OCI-LY3 (cell line): ENCODE measurements at regions not wholly inside any gene's neighbourhood (a gene's known extent, or its start where the extent isn't known, plus 50 kb on each side); places are given as distances from the start of the nearest gene placed in this dataset.

Experiments
- H2AFZ ChIP-seq: fragments of 200-600, 300-600 bp; shearing (Covaris generic); 2 replicates; pipeline ENCODE4 v1.6.0; 2014; ENCODE audit warnings: antibody characterized with exemption, low read depth, low read length
- H3K27ac ChIP-seq: fragments of 200-600, 300-600 bp; sonication (generic); 2 replicates; pipeline ENCODE4 v1.5.1; 2014; ENCODE audit warnings: mild to moderate bottlenecking, low read length, moderate library complexity, mixed read lengths
- H3K27me3 ChIP-seq: fragments of 200-600, 300-600 bp; sonication (generic); 2 replicates; pipeline ENCODE4 v1.6.1; 2014; ENCODE audit warnings: low read depth, low read length, mixed read lengths
- H3K36me3 ChIP-seq: fragments of 200-600, 300-600 bp; sonication (generic); replicated peaks from 2 replicates; pipeline ENCODE3; 2014; ENCODE audit warnings: low read depth, low read length, mixed read lengths
- H3K4me1 ChIP-seq: fragments of 300-600, 200-600 bp; sonication (generic); 2 replicates; pipeline ENCODE4 v1.6.1; 2014; ENCODE audit warnings: low read length, mixed read lengths
- H3K4me2 ChIP-seq: fragments of 200-600, 300-600 bp; sonication (generic); 2 replicates; pipeline ENCODE4 v1.6.1; 2014; ENCODE audit warnings: low read length, mixed read lengths
- H3K4me3 ChIP-seq: fragments of 300-600, 200-600 bp; sonication (generic); 2 replicates; pipeline ENCODE4 v1.5.1; 2014; ENCODE audit warnings: antibody characterized with exemption, mild to moderate bottlenecking, low read length, moderate library complexity
- H3K79me2 ChIP-seq: fragments of 300-600, 200-600 bp; shearing (Covaris generic); 2 replicates; pipeline ENCODE4 v1.6.1; 2014; ENCODE audit warnings: mild to moderate bottlenecking, low read length, mixed read lengths
- H3K9ac ChIP-seq: fragments of 300-600, 200-600 bp; shearing (Covaris generic); 2 replicates; pipeline ENCODE4 v1.6.0; 2014; ENCODE audit warnings: mild to moderate bottlenecking, low read length, moderate library complexity
- H3K9me3 ChIP-seq: fragments of 200-600, 300-600 bp; shearing (Covaris generic); 2 replicates; pipeline ENCODE4 v1.6.1; 2014; ENCODE audit warnings: low read length, mixed read lengths; ENCODE audit not compliant: insufficient read depth
- H4K20me1 ChIP-seq: fragments of 200-600, 300-600 bp; sonication (generic); 2 replicates; pipeline ENCODE4 v1.6.1; 2016; ENCODE audit warnings: low read length, mixed read lengths; ENCODE audit not compliant: insufficient read depth
- EZH2phosphoT487 ChIP-seq: fragments of 200-600 bp; shearing (Covaris generic); IDR thresholded peaks from 2 replicates; pipeline ENCODE4 v1.6.1; 2018; ENCODE audit warnings: antibody characterized with exemption, mixed run types, low read depth
- TF ChIP-seq, protein P1 (sequence below): fragments of 200-600, 300-600 bp; sonication (generic); IDR thresholded peaks from 2 replicates; pipeline ENCODE4 v1.5.1; 2014; ENCODE audit warnings: antibody characterized with exemption, low read length, low read depth

DNA sequence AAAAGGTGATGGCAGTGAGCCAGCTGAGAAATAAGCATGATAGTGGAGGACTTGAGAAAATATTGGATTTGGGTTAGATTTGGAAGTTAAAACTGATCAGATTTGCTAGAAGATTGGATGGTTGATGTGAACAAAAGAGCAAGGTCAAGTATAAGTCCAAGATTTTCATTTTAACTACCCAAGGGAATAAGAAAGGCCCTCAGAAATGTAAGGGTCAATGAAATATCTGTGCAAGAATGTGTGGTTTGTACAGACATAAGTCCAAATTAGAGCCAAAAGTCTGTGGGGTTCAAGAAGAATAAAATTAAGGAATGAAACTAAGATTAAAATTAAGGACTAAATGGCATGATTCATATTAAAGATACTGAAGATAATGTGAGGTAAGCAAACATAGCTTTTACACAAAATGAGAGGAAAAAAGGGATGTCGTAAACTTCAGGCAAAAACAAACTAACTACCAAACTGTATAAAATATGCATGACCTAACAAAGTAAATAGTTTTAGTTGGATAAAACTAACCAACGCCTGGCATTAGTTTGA lies 78.4 kb upstream of the CACNA2D1 start:
- Histone ChIP-seq H3K4me2 (no peak overlapping the region), H4K20me1 (no peaks in the 10 kb centered on the region), H3K27ac (no peak overlapping the region), H3K4me3 (no peak overlapping the region), H2AFZ (no peak overlapping the region), H3K4me1 (0 out of 2 replicates have a peak, but pooled peaks cover 2% of the 10 kb centered on the region), H3K36me3 (no peaks in the 10 kb centered on the region), H3K9ac (no peak overlapping the region), H3K27me3 (no peaks in the 10 kb centered on the region), H3K9me3 (no peaks in the 10 kb centered on the region), H3K79me2 (no peaks in the 10 kb centered on the region)
- no peak for TF ChIP-seq EZH2phosphoT487
- TF ChIP-seq, protein P1, sequence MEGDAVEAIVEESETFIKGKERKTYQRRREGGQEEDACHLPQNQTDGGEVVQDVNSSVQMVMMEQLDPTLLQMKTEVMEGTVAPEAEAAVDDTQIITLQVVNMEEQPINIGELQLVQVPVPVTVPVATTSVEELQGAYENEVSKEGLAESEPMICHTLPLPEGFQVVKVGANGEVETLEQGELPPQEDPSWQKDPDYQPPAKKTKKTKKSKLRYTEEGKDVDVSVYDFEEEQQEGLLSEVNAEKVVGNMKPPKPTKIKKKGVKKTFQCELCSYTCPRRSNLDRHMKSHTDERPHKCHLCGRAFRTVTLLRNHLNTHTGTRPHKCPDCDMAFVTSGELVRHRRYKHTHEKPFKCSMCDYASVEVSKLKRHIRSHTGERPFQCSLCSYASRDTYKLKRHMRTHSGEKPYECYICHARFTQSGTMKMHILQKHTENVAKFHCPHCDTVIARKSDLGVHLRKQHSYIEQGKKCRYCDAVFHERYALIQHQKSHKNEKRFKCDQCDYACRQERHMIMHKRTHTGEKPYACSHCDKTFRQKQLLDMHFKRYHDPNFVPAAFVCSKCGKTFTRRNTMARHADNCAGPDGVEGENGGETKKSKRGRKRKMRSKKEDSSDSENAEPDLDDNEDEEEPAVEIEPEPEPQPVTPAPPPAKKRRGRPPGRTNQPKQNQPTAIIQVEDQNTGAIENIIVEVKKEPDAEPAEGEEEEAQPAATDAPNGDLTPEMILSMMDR = no peak

DNA sequence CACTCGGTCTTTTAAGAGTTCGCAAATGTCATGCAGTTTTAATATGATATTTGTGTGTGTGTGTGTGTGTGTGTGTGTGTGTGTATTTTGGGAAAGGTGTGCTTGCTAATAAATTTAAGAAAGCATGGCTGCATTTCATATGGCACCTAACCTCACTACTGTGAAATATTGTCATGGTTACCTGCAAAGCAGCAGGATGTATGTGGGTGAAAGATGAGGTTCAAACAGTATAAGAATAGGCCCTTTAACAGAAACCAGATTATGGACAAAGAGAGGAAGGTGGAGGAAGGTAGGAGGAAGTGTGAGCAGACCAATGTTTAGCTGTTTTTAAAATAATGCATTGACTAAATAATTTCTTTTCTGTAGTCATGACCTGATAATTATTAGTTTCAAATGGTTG lies 73.5 kb upstream of the CACNA2D1 start:
- no peaks in the 10 kb centered on the region for H3K79me2 ChIP-seq
- no peaks in the 10 kb centered on the region for H3K27me3 ChIP-seq
- H3K27ac ChIP-seq = no peak overlapping the region
- no peak overlapping the region for H3K4me2 ChIP-seq
- no peak overlapping the region for H3K4me3 ChIP-seq
- H2AFZ ChIP-seq = no peak overlapping the region
- H4K20me1 ChIP-seq = no peaks in the 10 kb centered on the region
- no peaks in the 10 kb centered on the region for H3K36me3 ChIP-seq
- no peak overlapping the region for H3K9ac ChIP-seq
- 0 out of 2 replicates have a peak, but pooled peaks cover 2% of the 10 kb centered on the region for H3K4me1 ChIP-seq
- H3K9me3 ChIP-seq = no peaks in the 10 kb centered on the region
- no peak for TF ChIP-seq EZH2phosphoT487
- TF ChIP-seq, protein P1 = no peak

DNA sequence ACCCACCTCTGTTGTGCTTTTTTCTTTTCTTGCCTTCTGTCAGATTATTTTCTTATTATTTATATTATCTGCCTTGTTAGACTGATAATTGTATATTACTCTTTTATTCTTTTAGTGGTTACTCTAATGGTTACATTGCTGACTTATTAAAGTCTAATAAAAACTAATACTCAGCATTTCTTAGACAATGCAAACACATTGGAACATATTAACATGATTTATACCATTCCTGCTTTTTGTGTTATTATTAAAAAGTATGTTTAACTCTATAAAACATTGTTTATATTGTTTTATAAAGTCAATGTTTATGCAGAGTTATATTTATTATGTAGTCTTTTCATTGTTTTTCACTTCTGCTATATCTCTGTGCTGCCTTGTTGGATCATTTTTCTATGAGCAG lies 68.0 kb upstream of the CACNA2D1 start:
- no peak overlapping the region for H3K4me2 ChIP-seq
- no peaks in the 10 kb centered on the region for H3K79me2 ChIP-seq
- no peak overlapping the region for H2AFZ ChIP-seq
- no peaks in the 10 kb centered on the region for H3K9me3 ChIP-seq
- H4K20me1 ChIP-seq = no peaks in the 10 kb centered on the region
- no peaks in the 10 kb centered on the region for H3K36me3 ChIP-seq
- H3K27me3 ChIP-seq = no peaks in the 10 kb centered on the region
- H3K4me3 ChIP-seq = no peak overlapping the region
- no peaks in the 10 kb centered on the region for H3K4me1 ChIP-seq
- H3K27ac ChIP-seq = no peak overlapping the region
- no peak for TF ChIP-seq EZH2phosphoT487
- TF ChIP-seq, protein P1 = no peak
- H3K9ac ChIP-seq = no peak overlapping the region

DNA sequence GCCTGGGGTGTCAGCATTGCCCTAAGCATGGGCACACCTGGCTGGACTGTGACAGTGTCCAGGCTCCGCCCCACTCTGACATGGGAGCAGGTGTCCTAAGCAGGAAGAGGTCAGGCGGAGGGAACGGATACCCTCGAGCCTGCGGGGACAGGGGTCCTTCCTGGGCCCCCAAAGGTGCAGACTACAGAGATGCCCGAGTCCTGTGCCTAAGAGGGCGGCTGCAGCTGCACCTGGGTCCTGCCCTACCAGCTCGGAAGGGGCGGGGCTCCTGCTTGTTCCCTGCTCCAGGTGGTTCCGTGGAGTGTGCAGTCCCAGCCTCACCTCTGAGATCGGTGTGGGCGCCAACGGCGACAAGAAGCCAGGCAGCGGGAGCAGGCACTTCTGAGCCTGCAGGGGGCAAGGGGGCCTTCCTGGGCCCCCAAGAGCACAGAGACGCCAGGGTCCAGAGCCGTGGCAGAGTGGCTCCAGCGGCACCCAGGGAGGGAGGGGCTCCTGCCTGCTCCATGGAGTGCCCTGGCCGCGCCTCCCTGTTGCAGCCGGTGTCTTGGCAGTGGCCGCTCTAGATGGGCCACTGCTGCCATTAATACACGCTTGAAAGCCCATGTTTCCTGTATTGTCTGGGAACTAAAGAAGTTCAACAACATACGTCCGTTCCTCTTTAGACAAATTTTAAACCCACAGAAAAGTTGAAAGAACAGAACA lies 64.5 kb upstream of the CACNA2D1 start:
- no peak for TF ChIP-seq EZH2phosphoT487
- TF ChIP-seq, protein P1 = no peak
- H3K4me1 ChIP-seq = no peaks in the 10 kb centered on the region
- H3K27me3 ChIP-seq = no peaks in the 10 kb centered on the region
- no peak overlapping the region for H3K9ac ChIP-seq
- no peak overlapping the region for H3K4me2 ChIP-seq
- no peak overlapping the region for H3K4me3 ChIP-seq
- H3K36me3 ChIP-seq = no peaks in the 10 kb centered on the region
- H4K20me1 ChIP-seq = no peaks in the 10 kb centered on the region
- no peak overlapping the region for H3K27ac ChIP-seq
- no peaks in the 10 kb centered on the region for H3K9me3 ChIP-seq
- H2AFZ ChIP-seq = no peak overlapping the region
- H3K79me2 ChIP-seq = no peaks in the 10 kb centered on the region
